IPS DF 4.7 (cell line): ENCODE measurements at regions not wholly inside any gene's neighbourhood (a gene's known extent, or its start where the extent isn't known, plus 50 kb on each side); places are given as distances from the start of the nearest gene placed in this dataset.
"Not testable (repeated sequence)": the region's sequence is repeated elsewhere in the genome, so short reads cannot be mapped to it uniquely, and the experiment has no call there.

Experiments
- DNase-seq: peaks from one replicate; pipeline ENCODE4 v3.0.0-alpha.2; 2013; ENCODE audit warnings: low spot score; ENCODE audit errors: extremely low read depth

DNA sequence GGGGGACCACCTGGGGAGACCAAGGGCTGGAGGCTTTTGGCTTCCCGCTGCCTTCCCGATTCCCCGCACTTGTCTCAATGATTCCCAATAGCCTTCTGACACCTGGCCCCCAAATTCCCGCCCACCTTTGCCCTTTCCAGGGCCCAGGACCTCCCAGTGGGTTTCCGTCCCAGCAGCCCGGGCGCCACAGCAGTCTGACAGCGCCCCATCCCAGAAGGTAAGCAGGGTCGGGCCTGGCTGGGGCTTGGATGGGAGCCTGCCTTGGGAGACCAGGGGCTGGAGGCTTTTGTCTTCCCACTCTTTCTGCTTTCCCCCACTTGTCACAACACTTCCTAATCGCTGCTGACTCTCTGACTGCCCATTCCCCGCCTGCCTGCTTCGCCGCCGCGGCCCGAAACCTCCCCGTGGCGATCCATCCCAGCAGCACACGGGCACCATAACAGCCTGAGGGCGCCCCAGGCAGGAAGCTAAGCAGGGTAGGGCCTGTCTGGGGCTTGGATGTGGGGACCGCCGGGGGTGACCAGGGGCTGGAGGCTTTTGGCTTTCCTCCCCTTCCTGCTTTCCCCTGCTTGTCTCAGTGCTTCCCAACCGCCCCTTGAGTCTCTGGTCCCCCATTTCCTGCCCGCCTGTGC is 2289.3 kb downstream of the TP53TG3F start:
- no peak for DNase-seq

DNA sequence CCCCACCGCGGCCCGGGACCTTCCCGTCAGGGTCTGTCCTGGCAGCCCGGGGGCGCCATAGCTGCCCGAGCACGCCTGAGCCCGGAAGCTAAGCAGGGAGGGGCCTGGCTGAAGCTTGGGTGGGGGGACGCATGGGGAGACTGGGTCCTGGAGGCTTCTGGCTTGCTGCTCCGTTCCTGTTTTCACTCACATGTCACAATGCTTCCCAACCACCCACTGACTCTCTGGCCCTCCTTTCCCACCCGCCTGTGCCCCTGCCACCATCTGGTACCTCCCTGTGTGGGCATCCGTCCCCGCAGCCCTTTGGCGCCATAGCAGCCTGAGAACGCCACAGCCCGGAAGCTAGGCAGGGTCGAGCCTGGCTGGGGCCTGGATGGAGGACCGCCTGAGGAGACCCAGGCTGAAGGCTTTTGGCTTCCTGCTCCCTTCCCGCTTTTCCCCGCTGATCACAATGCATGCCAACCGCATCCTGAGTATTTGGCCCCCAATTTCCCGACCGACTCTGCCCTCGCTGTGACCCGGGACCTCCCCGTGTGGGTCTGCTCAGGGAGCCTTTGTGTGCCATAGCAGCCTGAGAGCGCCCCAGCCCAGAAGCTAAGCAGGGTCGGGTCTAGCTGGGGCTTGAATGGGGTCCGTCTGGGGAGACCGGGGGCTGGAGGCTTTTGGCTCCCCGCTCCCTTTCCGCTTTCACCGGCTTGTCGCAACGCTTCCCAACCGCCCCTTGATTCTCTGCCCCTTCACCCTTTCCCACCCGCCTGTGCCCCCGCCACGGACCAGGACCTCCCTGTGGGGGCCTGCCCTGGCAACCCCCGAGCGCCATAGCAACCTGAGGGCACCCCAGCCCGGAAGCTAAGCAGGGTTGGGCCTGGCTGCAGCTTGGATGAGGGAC is 2290.1 kb downstream of the TP53TG3F start:
- DNase-seq = no peak

DNA sequence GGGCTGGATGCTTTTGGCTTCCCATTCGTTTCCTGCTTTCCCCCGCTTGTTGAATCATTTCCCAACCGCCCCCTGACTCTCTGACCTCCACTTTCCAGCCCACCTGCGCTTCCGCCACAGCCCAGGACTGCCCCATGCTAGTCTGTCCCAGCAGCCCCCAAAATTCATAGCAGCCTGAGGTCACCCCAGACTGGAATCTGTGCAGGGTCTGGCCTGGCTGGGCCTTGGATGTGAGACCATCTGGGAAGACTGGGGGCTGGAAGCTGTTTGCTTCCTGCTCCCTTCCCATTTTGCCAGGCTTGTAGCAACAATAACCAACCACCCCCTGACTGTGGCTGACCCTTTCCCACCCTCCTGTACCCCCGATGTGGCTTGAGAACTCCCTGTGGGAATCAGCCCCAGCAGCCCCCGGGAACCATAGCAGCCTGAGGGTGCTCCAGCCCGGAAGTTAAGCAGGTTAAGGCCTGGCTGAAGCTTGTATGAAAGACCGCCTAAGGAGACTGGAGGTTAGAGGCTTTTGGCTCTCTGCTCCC is 2290.8 kb downstream of the TP53TG3F start:
- no peak for DNase-seq

- DNase-seq = no peak
Observed at GRCh38 chr16:35750701-35751104, 2291.3 kb downstream of the TP53TG3F start.

DNA sequence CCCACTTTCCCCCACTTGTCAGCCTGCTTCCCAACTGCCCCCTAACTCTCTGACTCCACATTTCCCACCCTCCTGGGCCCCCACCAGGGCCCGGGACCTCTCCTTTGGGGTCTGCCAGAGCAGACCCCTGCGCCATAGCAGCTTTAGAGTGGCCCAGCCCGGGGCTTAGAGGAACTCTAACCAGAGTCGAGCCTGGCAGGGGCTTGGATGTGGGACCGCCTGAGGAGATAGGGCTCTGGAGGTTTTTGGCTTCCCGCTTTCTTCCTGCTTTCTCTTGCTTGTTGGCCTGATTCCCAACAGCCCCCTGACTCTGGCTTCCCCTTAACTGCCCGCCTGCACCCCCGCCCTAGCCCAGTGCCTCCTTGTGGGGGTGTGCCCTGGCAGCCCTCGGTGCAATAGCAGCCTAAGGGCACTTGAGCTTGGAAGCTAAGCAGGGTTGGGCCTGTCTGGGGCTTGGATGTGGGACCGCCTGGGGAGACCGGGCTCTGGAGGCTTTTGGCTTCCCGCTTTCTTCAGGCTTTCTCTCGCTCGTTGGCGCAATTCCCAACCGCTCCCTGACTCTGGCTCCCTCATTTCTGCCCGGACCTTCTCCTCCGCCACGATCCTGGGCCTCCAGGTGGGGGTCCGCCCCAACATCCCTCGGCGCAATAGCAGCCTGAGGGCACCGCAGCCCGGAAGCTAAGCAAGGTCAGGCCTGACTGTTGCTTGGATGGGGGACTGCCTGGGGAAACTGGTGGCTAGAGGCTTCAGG is 2292.0 kb downstream of the TP53TG3F start:
- no peak for DNase-seq

DNA sequence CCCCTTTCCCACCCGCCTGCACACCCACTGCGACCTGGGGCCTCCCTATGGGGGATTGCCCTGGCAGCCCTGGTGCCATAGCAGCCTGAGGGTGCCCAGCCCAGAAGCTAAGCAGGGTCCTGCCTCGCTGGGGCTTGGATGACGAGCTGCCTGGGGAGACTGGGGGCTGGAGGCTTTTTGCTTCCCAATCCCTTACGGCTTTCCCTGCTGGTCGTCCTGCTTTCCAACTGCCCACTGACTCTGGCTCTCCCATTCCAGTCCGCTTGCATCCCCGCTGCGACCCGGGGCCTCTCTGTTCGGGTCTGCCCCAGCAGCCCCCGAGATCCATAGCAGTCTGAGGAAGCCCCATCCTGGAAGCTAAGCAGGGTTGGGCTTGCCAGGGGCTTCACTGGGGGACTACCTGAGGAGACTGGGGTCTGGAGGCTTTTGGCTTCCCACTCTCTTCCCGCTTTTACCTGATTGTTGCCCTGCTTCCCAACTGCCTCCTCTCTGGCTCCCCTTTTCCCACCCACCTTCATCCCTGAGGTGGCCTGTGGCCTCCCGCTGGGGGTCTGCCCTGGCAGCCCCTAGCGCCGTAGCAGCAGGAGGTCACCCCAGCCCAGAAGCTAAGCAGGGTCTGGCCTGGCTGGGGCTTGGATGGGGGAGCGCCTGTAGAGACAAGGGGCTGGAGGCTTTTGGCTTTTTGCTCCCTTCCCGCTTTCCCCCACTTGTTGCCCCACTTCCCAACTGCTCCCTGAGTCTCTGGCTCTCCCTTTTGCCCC is 2292.8 kb downstream of the TP53TG3F start:
- no peak for DNase-seq

- no peak for DNase-seq
Observed at GRCh38 chr16:35752773-35753558, 2293.6 kb downstream of the TP53TG3F start.

DNA sequence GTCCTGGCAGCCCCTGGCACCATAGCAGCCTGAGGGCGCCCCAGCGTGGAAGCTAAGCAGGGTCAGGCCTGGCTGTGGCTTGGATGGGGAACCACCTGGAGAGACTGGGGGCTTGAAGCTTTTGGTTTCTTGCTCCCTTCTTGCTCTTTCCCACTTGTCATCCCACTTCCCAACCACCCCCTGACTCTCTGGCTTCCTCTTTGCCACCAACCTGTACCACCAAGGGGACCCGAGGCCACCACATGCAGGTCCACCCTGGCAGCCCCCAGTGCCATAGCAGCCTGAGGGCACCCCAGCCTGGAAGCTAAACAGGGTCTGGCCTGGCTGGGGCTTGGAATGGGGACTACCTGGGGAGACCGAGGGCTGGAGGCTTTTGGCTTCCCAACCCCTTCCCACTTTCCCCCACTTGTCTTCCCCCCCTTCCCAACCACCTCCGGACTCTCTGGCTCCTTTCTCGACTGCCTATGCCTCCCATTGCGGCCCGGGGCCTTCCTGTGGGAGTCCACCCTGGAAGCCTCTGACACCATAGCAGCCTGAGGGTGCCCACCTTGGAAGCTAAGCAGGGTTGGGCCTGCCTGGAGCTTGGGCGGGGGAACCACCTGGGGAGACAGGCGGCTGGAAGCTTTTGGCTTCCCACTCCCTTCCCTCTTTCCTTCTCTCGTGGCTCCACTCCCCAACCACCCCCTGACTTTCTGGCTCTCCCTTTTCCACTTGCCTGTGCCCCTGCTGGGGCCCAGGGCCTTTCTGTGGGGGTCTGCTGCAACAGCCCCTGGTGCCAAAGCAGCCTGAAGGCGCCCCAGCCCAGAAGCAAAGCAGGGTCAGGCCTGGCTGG is 2294.4 kb downstream of the TP53TG3F start:
- no peak for DNase-seq

- no peak for DNase-seq
Observed at GRCh38 chr16:35754391-35755369, 2295.3 kb downstream of the TP53TG3F start.

GRCh38 chr16:35788381-35788780 is 2329.0 kb downstream of the TP53TG3F start:
- DNase-seq = no peak

- DNase-seq = no peak
Observed at GRCh38 chr16:35792516-35793285, 2333.3 kb downstream of the TP53TG3F start.

- no peak for DNase-seq
Observed at GRCh38 chr16:35793601-35794000, 2334.2 kb downstream of the TP53TG3F start.

DNA sequence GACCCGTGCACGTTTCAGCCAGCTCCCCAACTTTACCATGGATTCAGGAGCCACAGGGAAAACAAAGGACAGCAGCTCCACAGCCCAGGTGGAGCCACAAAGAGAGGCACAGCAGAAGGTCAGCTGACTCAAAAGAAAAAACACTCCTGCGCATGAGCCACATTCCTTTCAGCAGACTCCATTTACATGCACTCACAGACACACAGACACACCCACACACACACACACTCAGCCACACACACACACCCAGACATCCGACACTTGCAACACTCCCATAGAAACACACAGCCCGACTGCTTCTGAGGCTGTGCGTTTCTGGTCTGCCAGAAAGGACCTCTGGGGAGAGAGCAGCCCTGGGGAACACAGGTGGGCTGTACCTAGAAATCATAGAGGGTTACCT is 2335.5 kb downstream of the TP53TG3F start:
- DNase-seq = no peak

GRCh38 chr16:35795361-35796029 is 2336.1 kb downstream of the TP53TG3F start:
- no peak for DNase-seq

DNA sequence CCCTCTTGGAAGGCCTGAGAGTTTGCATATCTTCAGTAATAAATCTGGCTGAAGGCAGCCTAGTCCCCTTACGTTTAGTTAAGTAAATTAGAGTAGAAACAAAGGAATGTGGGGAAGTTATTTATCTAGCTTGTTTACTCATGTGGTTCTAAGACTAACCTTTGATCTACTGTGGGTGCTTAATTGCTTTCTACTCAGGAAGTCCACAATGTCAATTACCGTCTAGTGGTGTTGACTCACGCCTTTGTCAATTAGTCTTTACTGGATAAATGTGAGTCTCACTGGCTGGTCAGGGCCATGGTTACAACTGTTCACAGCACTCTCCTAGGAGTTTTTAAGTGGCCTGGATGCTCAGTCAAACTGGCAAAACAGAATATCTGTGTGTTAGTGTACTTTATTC is 2338.4 kb downstream of the TP53TG3F start:
- no peak for DNase-seq

GRCh38 chr16:35798885-35799426 is 2339.5 kb downstream of the TP53TG3F start:
- DNase-seq = no peak

- not testable (repeated sequence) for DNase-seq
Observed at GRCh38 chr16:35804465-35804864, 2345.1 kb downstream of the TP53TG3F start.
